Osteoblast (primary cell): ENCODE measurements at regions not wholly inside any gene's neighbourhood (a gene's known extent, or its start where the extent isn't known, plus 50 kb on each side); places are given as distances from the start of the nearest gene placed in this dataset.

Experiments used
- DNase-seq: peaks from one replicate; pipeline ENCODE4 v3.0.0; 2011; ENCODE audit warnings: low spot score, mixed read lengths; ENCODE audit not compliant: insufficient read length; ENCODE audit errors: missing footprints
- H2AFZ ChIP-seq: 2 replicates; pipeline ENCODE4 v1.6.0; 2011; ENCODE audit warnings: mild to moderate bottlenecking, low read length
- H3K27ac ChIP-seq: 2 replicates; pipeline ENCODE4 v1.5.1; 2011; ENCODE audit warnings: mild to moderate bottlenecking, low read depth, low read length, moderate library complexity
- H3K27me3 ChIP-seq: 2 replicates; pipeline ENCODE4 v1.6.0; 2012; ENCODE audit warnings: mild to moderate bottlenecking, control low read depth, inconsistent platforms, low read length, moderate library complexity; ENCODE audit not compliant: insufficient read depth
- H3K36me3 ChIP-seq: 2 replicates; pipeline ENCODE4 v1.5.1; 2011; ENCODE audit warnings: mild to moderate bottlenecking, low read length, control low read depth, moderate library complexity; ENCODE audit not compliant: insufficient read depth
- H3K4me1 ChIP-seq: 2 replicates; pipeline ENCODE4 v1.5.1; 2011; ENCODE audit warnings: mild to moderate bottlenecking, low read length, control low read depth, moderate library complexity; ENCODE audit not compliant: insufficient read depth
- H3K4me2 ChIP-seq: 2 replicates; pipeline ENCODE4 v1.6.0; 2011; ENCODE audit warnings: mild to moderate bottlenecking, low read length; ENCODE audit not compliant: insufficient read depth
- H3K4me3 ChIP-seq: fragments of 200-600 bp; sonication (generic); 3 replicates; pipeline ENCODE4 v1.5.1; 2012; ENCODE audit warnings: mild to moderate bottlenecking, low read length, inconsistent platforms; ENCODE audit not compliant: insufficient read depth
- H3K79me2 ChIP-seq: 2 replicates; pipeline ENCODE4 v1.6.0; 2012; ENCODE audit warnings: mild to moderate bottlenecking, low read length, control low read depth, inconsistent platforms; ENCODE audit not compliant: insufficient read depth
- H3K9me3 ChIP-seq: 2 replicates; pipeline ENCODE4 v1.5.1; 2011; ENCODE audit warnings: low read depth, low read length, control low read depth
- H4K20me1 ChIP-seq: 2 replicates; pipeline ENCODE4 v1.6.0; 2012; ENCODE audit warnings: mild to moderate bottlenecking, low read length, control low read depth; ENCODE audit not compliant: insufficient read depth
- TF ChIP-seq, protein P1 (sequence below): IDR thresholded peaks from 2 replicates; pipeline ENCODE4 v1.5.1; 2011; ENCODE audit warnings: mild to moderate bottlenecking, low read depth, low read length, moderate library complexity; ENCODE audit errors: extremely low read depth

GRCh38 chr9:88872192-88872946 lies 118.9 kb upstream of the S1PR3 start:
- no peak overlapping the region for H2AFZ ChIP-seq
- H3K36me3 ChIP-seq: no peaks in the 10 kb centered on the region
- H3K79me2 ChIP-seq: no peaks in the 10 kb centered on the region
- H3K27me3 ChIP-seq: peaks cover under 1% of the 10 kb centered on the region
- H3K4me1 ChIP-seq: no peaks in the 10 kb centered on the region
- H3K9me3 ChIP-seq: no peaks in the 10 kb centered on the region
- no peaks in the 10 kb centered on the region for H4K20me1 ChIP-seq
- no peak overlapping the region for H3K27ac ChIP-seq
- peak; percentile 4 for DNase-seq
- no peak overlapping the region for H3K4me3 ChIP-seq
- TF ChIP-seq, protein P1, sequence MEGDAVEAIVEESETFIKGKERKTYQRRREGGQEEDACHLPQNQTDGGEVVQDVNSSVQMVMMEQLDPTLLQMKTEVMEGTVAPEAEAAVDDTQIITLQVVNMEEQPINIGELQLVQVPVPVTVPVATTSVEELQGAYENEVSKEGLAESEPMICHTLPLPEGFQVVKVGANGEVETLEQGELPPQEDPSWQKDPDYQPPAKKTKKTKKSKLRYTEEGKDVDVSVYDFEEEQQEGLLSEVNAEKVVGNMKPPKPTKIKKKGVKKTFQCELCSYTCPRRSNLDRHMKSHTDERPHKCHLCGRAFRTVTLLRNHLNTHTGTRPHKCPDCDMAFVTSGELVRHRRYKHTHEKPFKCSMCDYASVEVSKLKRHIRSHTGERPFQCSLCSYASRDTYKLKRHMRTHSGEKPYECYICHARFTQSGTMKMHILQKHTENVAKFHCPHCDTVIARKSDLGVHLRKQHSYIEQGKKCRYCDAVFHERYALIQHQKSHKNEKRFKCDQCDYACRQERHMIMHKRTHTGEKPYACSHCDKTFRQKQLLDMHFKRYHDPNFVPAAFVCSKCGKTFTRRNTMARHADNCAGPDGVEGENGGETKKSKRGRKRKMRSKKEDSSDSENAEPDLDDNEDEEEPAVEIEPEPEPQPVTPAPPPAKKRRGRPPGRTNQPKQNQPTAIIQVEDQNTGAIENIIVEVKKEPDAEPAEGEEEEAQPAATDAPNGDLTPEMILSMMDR: no peak
- no peak overlapping the region for H3K4me2 ChIP-seq

- no peak overlapping the region for H3K27ac ChIP-seq
Observed at GRCh38 chr9:88873635-88874034, 117.6 kb upstream of the S1PR3 start.

GRCh38 chr9:88874391-88874790 lies 116.9 kb upstream of the S1PR3 start:
- Histone ChIP-seq H3K27ac (no peak overlapping the region), H3K4me2 (no peak overlapping the region), H3K4me1 (no peaks in the 10 kb centered on the region), H3K36me3 (no peaks in the 10 kb centered on the region), H3K79me2 (no peaks in the 10 kb centered on the region), H3K4me3 (no peak overlapping the region), H3K27me3 (peaks cover 4% of the 10 kb centered on the region), H2AFZ (no peak overlapping the region), H4K20me1 (no peaks in the 10 kb centered on the region), H3K9me3 (no peaks in the 10 kb centered on the region)
- TF ChIP-seq, protein P1: peak; percentile 7
- peak; percentile 62 for DNase-seq

More at GRCh38 chr9:88873635-88874034, 117.6 kb upstream of the S1PR3 start:
- Histone ChIP-seq H3K4me1 (no peaks in the 10 kb centered on the region), H3K27me3 (peaks cover 4% of the 10 kb centered on the region), H3K36me3 (no peaks in the 10 kb centered on the region), H3K4me2 (no peak overlapping the region), H4K20me1 (no peaks in the 10 kb centered on the region), H3K79me2 (no peaks in the 10 kb centered on the region), H2AFZ (no peak overlapping the region), H3K4me3 (no peak overlapping the region), H3K9me3 (no peaks in the 10 kb centered on the region)
- no peak for DNase-seq
- TF ChIP-seq, protein P1: no peak

GRCh38 chr9:88875400-88876120 lies 115.7 kb upstream of the S1PR3 start:
- no peak overlapping the region for H3K4me2 ChIP-seq
- TF ChIP-seq, protein P1: no peak
- H3K9me3 ChIP-seq: no peaks in the 10 kb centered on the region
- H3K27me3 ChIP-seq: peaks cover 4% of the 10 kb centered on the region
- H2AFZ ChIP-seq: no peak overlapping the region
- H3K36me3 ChIP-seq: no peaks in the 10 kb centered on the region
- no peaks in the 10 kb centered on the region for H3K79me2 ChIP-seq
- H4K20me1 ChIP-seq: no peaks in the 10 kb centered on the region
- DNase-seq: peak; percentile 3
- no peak overlapping the region for H3K27ac ChIP-seq
- no peak overlapping the region for H3K4me3 ChIP-seq
- no peaks in the 10 kb centered on the region for H3K4me1 ChIP-seq
